HL-60 (cell line): ENCODE measurements at regions not wholly inside any gene's neighbourhood (a gene's known extent, or its start where the extent isn't known, plus 50 kb on each side); places are given as distances from the start of the nearest gene placed in this dataset.

Experiments used
- CTCF ChIP-seq: IDR thresholded peaks from one replicate; pipeline ENCODE4 v1.5.1; 2011; ENCODE audit warnings: low read length, control low read depth, inconsistent platforms; ENCODE audit not compliant: insufficient read depth
- POLR2AphosphoS5 ChIP-seq: IDR thresholded peaks from 2 replicates; pipeline ENCODE4 v1.6.1; 2012; ENCODE audit warnings: low read depth

- TF ChIP-seq POLR2AphosphoS5: no peak
- TF ChIP-seq CTCF: no peak
Measured at GRCh38 chr13:50247223-50247622, 232.0 kb downstream of the KCNRG start.
